Sciatic nerve (tissue), 2 donors: ENCODE measurements at regions not wholly inside any gene's neighbourhood (a gene's known extent, or its start where the extent isn't known, plus 50 kb on each side); places are given as distances from the start of the nearest gene placed in this dataset.

Source experiments
- ATAC-seq: fragments of 200-7000 bp; cut with Tn5 transposase; one replicate; pipeline ENCODE4 v1.9.1; 2020; ENCODE audit warnings: mild to moderate bottlenecking, moderate library complexity
- DNase-seq: peaks from one replicate; pipeline ENCODE4 v3.0.0-alpha.2; 2020; ENCODE audit warnings: low spot score
- intact Hi-C: fragments of 100-400 bp; cut with DNase I; formaldehyde crosslinking; loops from one replicate; pipeline ENCODE4 v1.14.2; 2022
- donor health status: DM: no; HTN: no; CAD: no.
- donor health status: DM: no; HTN: no; CAD: no.

DNA sequence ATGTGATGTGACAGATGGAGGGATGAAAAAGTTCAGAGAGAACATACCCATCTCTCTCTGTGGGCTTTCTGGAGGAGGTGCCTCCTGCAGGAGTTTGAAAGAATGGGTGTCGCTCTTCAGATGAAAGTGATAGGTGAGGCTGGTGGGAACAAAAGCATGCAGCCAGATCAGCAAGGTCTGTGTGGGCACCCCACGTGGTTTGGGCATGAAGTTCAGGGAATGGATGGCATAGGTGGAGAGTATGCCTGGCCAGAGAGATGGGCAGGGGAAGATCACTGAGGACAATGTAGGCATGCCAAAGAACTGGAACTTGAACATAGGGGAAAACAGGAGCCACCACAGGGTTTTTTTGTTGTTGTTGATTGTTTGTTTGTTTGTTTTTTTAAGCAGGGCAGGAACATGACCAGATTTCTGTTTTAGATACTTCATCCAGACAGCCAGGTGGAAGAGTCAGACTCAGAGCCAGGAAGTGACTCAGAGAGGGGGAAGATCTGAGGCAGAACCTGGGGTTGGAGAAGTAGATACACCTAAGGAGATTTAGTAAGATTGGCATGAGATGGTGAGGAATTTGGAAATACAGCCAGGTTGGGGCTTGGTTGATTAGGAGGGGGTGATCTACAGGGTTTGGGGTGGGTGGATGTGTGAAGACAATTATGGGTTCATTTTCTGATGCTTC, 64.8 kb upstream of the CLSTN2 start:
- intact Hi-C loops, result no loop called here
- ATAC-seq (no peak), DNase-seq (no peak)

DNA sequence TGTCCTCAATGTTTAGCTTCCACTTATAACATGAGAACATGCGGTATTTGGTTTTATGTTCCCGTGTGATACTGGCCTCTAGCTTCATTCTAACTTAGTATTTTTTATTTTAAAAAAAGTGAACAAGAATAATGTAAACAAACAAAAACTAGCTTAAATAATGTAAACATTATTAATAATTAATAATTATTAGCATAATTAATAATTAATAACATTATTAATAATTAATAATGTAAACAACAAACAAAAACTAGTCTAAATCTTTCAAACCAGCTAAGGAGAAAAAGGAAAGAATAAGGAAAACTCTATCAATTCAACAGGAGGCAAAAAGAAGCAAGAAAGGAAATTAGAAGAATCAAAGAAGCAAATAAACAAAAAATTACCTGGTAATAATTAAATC, 66.2 kb upstream of the CLSTN2 start:
- DNase-seq (no peak), ATAC-seq (no peak)
- intact Hi-C loops, result no loop called here

DNA sequence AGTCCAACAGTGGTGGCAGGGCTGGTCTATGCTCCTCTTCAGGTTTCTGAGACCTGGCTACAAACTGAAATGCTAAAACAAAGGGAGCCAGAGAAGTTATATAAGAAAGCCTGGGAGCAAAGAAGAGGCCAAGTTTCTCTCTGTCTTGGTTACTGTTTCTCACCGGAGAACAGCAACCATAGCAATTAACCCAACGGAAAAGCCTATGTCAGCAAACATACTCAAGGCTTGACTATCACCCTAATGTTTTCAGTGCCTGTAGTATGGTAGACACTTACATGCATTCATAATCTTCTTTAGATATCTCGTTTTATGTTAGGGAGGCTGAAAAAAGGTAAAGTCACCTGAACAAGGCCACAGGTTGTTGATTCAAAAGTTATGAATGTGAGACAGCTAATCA, 86.3 kb upstream of the CLSTN2 start:
- DNase-seq (no peak), ATAC-seq (no peak)
- intact Hi-C loops, result no loop called here

DNA sequence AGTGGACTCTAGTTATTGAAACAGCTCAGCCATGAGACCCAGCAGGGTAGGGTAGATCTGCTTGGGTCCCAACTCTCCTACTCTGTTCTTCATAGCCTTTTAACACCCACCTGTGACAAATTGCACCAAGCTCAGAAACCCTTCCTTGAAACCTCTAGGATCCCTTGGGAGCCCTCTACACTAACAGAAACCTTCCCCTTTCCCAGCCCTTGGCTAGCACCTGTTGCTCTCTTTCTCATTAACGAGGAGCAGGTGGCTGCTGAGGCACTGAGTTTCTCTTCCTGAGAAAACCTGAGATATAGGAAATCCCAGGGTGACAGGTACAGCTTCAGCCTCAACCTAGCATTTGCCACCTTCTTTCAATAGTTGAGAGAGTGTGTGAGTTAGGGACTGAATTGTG, 88.3 kb upstream of the CLSTN2 start:
- intact Hi-C loops, result no loop called here
- no peak for DNase-seq
- ATAC-seq, result no peak

DNA sequence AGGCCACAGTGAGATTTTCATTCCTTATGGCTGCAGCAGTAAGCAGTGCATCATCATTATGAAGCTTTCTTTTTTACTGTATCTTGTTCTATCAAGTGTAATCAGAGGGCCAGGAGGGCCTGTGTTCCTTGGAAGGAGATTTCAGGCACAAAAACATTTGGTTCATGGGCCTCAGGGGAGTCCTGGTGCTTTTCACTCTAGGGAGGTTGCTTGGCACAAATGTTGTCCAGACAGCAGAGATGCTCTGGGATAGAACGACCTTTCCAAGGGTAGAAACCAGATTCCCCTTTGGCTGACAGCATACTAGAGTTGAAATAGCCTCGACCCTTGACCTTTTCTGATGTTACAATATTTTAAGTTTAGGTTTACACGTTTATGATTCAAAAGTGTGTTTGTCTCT, 95.3 kb upstream of the CLSTN2 start:
- intact Hi-C loops, result no loop called here
- ATAC-seq (no peak), DNase-seq (no peak)

DNA sequence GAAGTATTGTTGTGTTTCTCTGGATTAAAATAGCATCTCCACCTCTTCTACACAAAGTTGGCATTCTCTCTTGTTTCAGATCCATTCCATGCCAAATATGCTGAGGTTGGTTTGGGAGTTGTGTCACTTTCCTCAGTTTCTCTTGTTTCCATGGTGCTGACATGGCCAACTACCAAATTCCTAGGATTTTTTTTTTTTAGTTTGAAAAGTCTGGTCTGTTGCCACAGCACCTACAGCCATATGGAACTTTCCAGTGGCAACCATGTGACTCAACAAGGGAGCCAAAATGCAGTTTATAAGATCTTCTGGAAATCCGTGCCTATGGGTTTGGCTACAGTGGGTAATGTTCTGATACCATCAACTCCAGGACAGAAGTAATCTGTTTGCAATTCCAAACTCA, 96.0 kb upstream of the CLSTN2 start:
- intact Hi-C loops, result no loop called here
- DNase-seq (no peak), ATAC-seq (no peak)

DNA sequence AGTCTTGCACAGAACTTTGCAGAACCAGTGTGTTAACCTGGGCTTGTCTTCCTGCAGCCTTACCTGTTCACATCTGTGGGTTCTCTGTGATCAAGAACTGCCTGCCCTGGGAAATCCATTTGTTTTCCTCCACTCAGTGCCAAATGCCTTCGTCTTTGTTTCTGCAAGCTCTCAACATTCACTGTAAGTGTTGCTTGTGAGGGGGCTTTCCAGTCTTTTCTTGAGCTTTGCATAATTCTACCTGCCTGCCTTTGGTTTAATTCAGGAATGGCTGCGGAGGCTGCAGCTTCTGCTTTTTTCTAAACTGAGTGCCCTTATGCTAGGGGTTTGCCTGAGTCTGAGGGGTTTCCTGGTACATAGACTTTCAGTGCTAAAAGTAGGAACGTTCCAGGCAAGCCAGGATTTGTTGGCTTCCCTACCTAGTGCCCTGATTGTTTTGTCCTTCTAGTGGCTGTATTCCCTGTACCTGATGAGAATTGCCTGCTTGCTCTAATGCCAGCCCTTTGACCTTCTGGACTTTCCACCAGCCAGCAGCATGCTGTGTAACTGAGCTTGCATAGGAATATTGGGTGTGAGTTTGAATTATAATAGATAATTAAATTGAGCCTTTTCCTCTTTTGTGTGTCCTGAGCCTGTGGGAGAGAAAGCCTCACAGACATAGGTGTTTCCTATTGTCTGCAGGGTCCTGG, 96.6 kb upstream of the CLSTN2 start:
- DNase-seq (no peak), ATAC-seq (no peak)
- intact Hi-C loops, result no loop called here

DNA sequence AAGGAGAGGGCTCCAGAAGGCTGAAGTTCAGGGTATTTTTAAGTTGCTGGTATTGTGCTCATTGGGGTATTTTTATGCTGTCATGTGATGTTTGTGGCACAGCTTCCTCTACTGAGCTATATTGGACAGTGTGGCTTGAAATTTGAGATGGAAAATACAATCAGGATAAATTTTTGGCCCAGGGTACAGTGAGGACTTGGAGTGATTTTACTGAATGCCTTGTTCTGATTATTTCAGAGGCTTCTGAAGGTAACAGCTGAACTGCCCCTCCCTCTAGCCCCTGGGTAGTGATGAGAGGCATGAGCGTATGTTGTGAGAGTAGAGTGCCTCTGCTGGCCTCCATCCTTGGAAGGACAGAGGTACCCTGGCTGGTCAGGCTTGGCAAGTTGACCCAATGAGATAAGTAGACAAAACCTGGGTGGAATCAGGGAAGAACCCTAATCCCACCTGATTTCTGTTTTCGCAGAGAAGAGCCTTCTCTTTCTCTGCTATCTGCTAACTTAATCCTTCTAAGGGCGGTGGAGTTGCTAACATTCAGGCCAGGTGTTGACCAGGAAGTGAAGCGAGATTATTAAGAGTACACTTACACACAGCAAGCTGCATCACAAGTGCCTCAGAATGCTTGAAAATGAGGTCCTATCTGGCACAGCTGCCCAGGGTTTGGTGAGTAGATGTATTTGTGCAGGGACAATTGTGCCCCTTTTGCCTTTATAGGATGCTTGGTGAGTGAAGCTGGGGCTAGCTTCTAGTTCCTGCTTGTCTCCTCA, 98.1 kb upstream of the CLSTN2 start:
- intact Hi-C loops, result no loop called here
- ATAC-seq (peak; percentile 84), DNase-seq (no peak)

DNA sequence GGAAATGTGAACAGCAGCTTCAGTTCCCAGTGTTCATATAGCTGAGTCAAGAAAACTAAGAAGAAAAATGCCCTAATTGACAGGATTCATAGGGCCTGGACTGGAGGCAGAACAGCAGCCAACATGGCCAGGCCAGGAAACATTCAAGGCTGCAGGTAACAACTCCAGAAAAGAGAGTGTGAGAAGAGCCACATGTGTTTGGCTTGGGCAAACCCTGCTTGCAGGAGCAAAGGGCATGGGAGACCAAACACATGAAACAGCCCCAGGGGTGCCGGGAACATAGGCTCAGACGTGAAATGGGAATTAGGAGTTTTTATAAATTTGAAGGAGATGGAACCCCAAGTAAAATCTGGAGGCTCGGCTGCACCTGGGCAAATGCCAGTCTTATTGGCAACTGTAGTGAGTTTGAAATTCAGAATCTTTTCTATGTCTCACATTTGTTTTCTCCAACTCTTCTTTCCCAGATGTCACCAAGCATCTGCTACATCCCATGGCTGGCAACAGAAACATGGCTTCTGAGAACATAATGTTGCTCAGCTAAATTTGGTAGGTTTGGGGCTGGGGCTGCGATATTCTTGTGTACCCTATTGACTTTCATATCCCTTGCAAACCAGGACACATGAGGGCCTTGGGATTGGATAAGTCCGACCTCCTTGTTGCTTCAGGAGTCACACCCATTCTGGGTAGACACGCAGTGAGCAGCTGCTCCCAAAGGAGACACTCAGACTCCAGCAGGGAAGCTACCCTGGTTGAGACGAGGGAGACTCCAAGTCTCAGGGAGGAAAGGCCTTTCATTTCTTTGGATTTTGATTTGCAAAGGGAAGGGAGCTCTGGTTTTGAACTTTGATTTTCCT, 98.9 kb upstream of the CLSTN2 start:
- intact Hi-C loops, result no loop called here
- peak; percentile 40 for ATAC-seq
- no peak for DNase-seq

DNA sequence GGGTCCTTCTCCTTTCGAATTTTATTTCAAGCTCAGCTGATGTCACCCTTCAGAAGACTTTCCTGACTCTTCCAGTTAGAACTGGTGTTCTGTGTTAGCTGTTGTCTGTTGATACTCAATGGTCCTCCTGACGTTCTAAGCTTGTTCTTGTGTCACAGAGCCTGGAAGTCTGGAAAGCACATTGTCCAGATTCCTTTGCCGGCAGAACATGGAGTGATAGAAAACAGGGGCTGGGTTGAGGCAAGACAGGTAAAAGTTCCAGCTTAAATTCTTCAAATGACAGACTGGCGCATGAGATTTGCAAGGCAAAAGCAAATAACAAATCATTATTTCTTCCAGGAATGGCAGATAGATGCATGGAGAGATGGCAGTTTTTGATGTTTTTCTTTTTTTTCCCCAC, 102.0 kb upstream of the CLSTN2 start:
- ATAC-seq, result no peak
- no peak for DNase-seq
- intact Hi-C loops, result no loop called here

DNA sequence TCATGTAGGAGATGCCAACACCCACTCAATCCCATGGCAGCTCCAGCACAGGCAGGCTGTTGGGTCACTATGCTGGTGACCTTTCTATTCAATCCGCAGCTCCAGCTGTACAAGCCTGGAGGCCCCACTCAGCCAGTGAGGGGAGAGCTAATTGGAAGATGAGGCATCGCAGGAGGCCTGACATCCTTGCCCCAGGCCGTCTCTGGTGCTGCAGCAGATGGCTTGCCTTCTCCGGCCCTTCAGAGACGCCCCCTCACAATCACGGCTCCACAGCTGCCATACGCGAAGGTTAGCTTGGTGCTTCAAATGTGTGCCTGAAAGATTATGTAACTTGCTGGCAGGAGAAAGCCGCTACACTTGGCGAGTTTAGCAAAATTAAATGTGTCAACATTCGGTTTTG, 104.2 kb upstream of the CLSTN2 start:
- intact Hi-C loops, result no loop called here
- ATAC-seq (peak; percentile 74), DNase-seq (no peak)

DNA sequence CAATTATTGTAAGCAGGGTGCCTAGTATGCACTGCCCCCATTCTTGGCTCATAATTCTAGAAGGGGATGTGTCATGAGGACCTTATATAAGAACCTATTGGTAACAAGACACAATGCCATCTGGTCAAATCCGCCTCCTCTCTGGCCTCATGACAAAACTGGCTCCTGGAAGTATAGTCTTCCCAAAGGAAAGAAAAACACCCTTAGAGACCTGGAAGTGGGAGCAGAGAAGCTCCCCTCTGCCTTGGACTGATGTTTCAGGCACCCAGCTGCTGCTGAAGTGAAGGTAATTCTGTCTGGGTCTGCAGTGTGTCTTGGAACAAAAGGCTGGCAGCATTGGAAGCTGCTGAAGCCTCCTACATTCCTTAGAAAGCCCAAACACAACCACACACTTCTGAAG, 107.2 kb upstream of the CLSTN2 start:
- DNase-seq, result no peak
- no peak for ATAC-seq
- intact Hi-C loops, result no loop called here

DNA sequence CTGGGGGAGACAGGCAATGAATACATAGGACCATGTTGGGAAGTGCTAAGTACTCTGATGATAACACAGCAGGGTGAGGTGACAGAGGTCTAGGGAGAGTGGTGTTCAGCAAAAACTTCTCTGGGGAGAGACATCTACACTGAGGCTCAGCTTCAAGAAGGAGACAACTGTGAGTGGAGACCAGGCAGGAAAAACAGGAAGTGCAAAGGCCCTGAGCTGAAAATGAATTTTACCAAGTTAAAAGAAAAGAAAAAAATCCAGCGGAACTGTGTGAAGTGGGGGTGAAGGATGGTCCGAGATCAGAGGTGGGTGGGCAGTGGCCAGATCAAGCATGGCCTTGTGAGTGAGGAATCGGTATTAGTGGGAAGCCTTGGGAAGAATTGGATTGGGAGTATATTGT, 110.1 kb upstream of the CLSTN2 start:
- DNase-seq (no peak), ATAC-seq (no peak)
- intact Hi-C loops, result no loop called here

DNA sequence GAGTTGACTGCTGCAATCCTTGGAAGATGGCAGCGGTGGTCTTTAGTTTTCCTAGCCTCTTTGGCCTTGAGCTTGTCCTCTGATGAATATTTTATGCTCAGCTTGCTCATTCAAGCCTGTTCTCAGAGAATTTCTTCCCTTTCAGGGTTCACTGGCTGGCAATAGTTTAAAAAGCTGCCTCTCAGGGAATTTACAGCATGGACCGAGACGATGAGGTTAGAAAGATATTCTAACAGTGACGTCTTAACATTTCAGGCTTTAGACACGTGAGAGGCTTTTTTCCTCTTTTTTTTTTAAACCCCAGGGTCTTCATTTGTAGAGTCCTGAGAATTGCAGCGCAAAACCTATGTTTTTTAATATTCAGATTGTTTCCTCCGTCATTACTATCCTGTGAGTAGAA, 120.3 kb upstream of the CLSTN2 start:
- DNase-seq (no peak), ATAC-seq (no peak)
- intact Hi-C loops, result no loop called here

DNA sequence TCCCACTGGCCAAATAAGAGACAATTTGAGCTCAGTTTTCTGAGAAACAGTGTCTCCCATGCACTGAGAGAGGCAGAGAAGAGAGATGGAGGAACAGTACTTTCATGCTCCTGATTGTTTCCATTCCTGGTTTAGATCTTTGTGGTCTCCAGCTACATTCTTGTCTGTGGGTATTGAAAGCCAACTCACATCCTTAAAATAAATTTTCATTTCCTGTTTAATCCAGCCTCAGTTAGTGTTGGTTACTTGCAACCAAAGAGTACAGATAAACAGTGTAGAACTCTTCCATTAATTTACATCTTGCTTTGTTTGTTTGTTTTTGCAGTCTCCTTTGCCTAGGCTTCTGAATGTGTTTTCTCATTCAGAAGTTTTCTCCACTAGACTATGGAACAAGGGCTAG, 123.7 kb upstream of the CLSTN2 start:
- DNase-seq, result no peak
- ATAC-seq, result no peak
- intact Hi-C loops, result no loop called here

DNA sequence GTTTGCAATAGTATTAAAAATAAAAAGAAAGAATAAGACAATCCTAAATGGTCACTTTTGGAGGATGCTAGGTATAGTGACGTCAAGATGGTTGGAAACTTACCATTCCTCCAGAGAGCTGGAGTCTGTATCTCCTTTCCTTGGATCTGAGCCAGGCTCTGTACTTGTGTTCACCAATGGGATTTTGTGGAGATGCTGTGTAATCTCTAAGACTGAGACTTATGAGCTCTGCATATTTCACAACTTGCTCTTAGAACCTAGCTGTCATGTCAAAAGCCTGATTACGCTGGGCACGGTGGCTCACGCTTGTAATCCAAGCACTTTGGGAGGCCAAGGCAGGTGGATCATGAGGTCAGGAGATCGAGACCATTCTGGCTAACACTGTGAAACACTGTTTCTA, 126.8 kb upstream of the CLSTN2 start:
- DNase-seq, result no peak
- intact Hi-C loops, result no loop called here
- ATAC-seq, result no peak

DNA sequence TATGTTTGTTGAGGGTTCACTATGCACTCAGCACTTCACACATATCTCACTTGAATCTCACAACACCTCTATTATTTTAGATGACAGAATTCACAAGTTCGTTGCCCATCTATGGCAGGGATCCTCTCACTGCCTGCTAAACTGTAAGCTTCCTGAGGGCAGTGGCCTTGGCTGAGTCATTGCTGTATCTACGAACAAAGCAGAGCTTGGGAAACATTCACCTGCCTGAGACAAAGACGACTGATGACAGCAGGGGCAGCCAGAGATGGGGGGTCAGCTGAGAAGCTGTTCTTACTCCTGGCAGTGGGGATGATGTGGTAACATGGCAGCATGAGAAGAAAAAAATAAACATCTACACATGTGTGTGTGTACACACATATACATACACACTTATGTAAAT, 125.5 kb upstream of the NMNAT3 start:
- intact Hi-C loops, result no loop called here
- no peak for ATAC-seq

DNA sequence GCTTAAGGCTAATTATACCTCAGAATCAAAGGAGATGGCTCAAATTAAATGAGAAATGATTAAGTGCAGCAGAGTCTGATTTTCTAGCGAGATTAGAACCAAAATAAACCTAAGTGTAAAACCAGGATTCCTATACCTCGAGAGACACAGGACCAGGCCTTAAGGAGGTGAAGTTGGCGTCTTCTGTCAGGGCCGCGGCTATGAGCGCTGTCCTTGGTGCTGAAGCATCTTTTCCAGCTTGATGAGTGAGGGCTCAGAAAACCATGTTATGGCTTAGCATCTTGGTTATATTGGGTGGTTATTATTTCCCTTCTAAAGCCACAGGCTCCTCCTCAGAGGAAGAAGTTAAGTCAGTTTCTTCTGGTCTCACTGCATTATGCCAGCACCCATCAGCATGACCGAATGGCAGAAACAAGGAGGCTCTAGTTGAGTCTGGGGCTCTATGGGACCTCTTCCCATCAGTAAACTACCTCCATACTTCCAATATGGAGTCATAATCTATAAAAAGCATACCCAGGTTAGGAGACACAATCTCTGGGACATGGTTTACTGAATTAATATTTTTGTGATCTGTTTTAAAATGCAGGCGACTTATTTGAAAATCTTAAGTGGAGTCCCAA, 120.1 kb upstream of the NMNAT3 start:
- ATAC-seq, result no peak
- peak; percentile 62 for DNase-seq
- intact Hi-C loops, result no loop called here

More for the DNA sequence above, 125.5 kb upstream of the NMNAT3 start:
- DNase-seq, result no peak
